HG03039 (cell line): ENCODE measurements at regions not wholly inside any gene's neighbourhood (a gene's known extent, or its start where the extent isn't known, plus 50 kb on each side); places are given as distances from the start of the nearest gene placed in this dataset.
"Not testable (repeated sequence)": the region's sequence is repeated elsewhere in the genome, so short reads cannot be mapped to it uniquely, and the experiment has no call there.

Experiments
- ATAC-seq: cut with Tn5 transposase; IDR thresholded peaks from one replicate; pipeline ENCODE4 v1.9.1; 2021; ENCODE audit warnings: mild to moderate bottlenecking, moderate library complexity; ENCODE audit not compliant: unreplicated experiment

GRCh38 chr5:101664071-101664791 lies 631.9 kb downstream of the SLCO4C1 start:
- ATAC-seq, result no peak

- ATAC-seq, result no peak
Measured at GRCh38 chr5:101663543-101663942, 632.5 kb downstream of the SLCO4C1 start.

GRCh38 chr5:101662263-101662662 lies 633.8 kb downstream of the SLCO4C1 start:
- ATAC-seq, result no peak

- ATAC-seq, result no peak
Measured at GRCh38 chr5:101658433-101658832, 637.7 kb downstream of the SLCO4C1 start.

- no peak for ATAC-seq
Measured at GRCh38 chr5:101653996-101654395, 642.1 kb downstream of the SLCO4C1 start.

- ATAC-seq, result no peak
Measured at GRCh38 chr5:101647861-101648260, 648.2 kb downstream of the SLCO4C1 start.

- no peak for ATAC-seq
Measured at GRCh38 chr5:101643794-101644193, 652.3 kb downstream of the SLCO4C1 start.

GRCh38 chr5:101637599-101637998 lies 658.5 kb downstream of the SLCO4C1 start:
- no peak for ATAC-seq

- not testable (repeated sequence) for ATAC-seq
Measured at GRCh38 chr5:101627770-101628169, 668.3 kb downstream of the SLCO4C1 start.

GRCh38 chr5:101626572-101626971 lies 669.5 kb downstream of the SLCO4C1 start:
- ATAC-seq, result no peak

GRCh38 chr5:101611039-101611438 lies 685.0 kb downstream of the SLCO4C1 start:
- ATAC-seq, result no peak

GRCh38 chr5:101608322-101608721 lies 687.8 kb downstream of the SLCO4C1 start:
- no peak for ATAC-seq

- peak; percentile 53 for ATAC-seq
Measured at GRCh38 chr5:101605700-101606099, 690.4 kb downstream of the SLCO4C1 start.

GRCh38 chr5:101600614-101601013 lies 695.5 kb downstream of the SLCO4C1 start:
- ATAC-seq, result no peak

GRCh38 chr5:101590384-101590783 lies 687.3 kb upstream of the ST8SIA4 start:
- ATAC-seq, result no peak

- no peak for ATAC-seq
Measured at GRCh38 chr5:101585366-101585765, 682.3 kb upstream of the ST8SIA4 start.

GRCh38 chr5:101580591-101580990 lies 677.5 kb upstream of the ST8SIA4 start:
- no peak for ATAC-seq

GRCh38 chr5:101574017-101574416 lies 670.9 kb upstream of the ST8SIA4 start:
- no peak for ATAC-seq

GRCh38 chr5:101561018-101561417 lies 657.9 kb upstream of the ST8SIA4 start:
- no peak for ATAC-seq

- no peak for ATAC-seq
Measured at GRCh38 chr5:101543780-101544179, 640.7 kb upstream of the ST8SIA4 start.

GRCh38 chr5:101539315-101539714 lies 636.2 kb upstream of the ST8SIA4 start:
- ATAC-seq, result no peak

GRCh38 chr5:101535626-101536025 lies 632.5 kb upstream of the ST8SIA4 start:
- no peak for ATAC-seq

- ATAC-seq, result no peak
Measured at GRCh38 chr5:101534491-101535110, 631.5 kb upstream of the ST8SIA4 start.
